ENCODE measurements at regions not wholly inside any gene's neighbourhood (a gene's known extent, or its start where the extent isn't known, plus 50 kb on each side); places are given as distances from the start of the nearest gene placed in this dataset.

GRCh38 chr7:86969865-86970264 lies 89.6 kb downstream of the ELAPOR2 start:
- TF ChIP-seq POLR2A (IDR thresholded peaks at IDR 0.05; ENCODE audit: low read depth, low read length) (no peak), POLR2AphosphoS5 (IDR thresholded peaks at IDR 0.05; ENCODE audit: low read depth, low read length) (no peak), TAF1 (IDR thresholded peaks at IDR 0.05; ENCODE audit: borderline replicate concordance, low read depth, low read length) (no peak)

Measured in GM12892 (cell line).